Activated T-cell treated with anti-CD3 and anti-CD28 coated beads for 24 hours (primary cell): ENCODE measurements at regions not wholly inside any gene's neighbourhood (a gene's known extent, or its start where the extent isn't known, plus 50 kb on each side); places are given as distances from the start of the nearest gene placed in this dataset.
"Not testable (repeated sequence)": the region's sequence is repeated elsewhere in the genome, so short reads cannot be mapped to it uniquely, and the experiment has no call there.

ENCODE experiments used
- DNase-seq: peaks from one replicate; pipeline ENCODE4 v3.0.0-alpha.2; 2020; ENCODE audit warnings: low read depth

DNA sequence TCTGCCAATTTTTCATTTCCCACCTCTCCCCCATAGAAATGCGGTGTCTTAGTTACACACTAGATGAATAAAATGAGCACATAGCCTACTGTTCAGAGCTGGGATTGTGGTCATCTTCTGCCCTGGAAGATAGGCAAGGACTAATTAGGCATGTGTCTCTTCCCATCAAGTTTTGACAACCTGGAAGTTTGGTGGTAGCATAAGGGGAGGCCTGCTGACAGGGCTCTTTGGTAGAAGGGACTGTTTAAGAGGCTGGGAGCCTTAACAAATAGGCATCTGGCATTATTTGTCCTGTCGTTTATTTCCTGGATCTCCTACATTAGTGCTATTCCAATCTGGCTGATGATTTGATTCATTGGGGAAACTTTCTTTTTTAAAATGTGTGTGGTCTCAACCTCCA is 512.3 kb downstream of the ZNF385D start:
- no peak for DNase-seq

DNA sequence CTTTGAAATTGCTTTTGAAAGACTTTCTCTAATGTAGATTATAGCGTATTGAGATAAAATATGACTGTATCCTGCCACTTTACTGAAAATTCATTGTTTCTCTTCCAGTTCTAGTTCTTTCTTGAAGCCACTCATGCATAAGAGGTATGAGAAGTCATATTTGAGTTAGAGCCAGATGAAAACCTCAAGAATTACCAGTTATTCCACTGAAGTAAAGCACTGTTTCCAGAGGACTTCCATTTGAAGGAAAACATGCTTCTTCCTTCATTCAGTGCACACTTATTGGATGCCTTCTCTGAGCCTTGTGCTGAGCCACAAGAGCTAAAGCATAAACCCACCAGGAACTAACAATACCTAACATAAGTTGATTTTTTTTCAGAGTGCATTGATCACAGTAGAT is 513.4 kb downstream of the ZNF385D start:
- DNase-seq, result no peak

DNA sequence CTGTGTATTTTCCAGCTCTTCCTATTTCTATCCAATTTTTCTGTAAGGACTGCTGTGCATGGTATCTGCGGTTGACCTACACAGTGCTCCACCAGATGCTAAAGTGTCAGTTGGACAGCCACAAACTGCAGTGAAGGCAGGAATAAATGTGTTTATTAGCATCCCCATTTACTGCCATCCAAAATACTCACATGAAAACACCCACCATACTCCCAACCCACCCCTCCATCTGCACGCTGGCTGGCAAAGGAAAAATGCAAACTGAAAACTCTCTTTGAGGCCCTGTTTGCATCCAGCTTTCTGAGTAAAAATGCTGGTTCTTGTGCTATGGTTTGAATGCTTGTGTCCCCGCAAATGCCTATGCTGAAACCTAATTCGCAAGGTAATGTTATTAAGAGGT is 515.5 kb downstream of the ZNF385D start:
- DNase-seq, result no peak

- no peak for DNase-seq
Observed at GRCh38 chr3:21234933-21235332, 516.1 kb downstream of the ZNF385D start.

DNA sequence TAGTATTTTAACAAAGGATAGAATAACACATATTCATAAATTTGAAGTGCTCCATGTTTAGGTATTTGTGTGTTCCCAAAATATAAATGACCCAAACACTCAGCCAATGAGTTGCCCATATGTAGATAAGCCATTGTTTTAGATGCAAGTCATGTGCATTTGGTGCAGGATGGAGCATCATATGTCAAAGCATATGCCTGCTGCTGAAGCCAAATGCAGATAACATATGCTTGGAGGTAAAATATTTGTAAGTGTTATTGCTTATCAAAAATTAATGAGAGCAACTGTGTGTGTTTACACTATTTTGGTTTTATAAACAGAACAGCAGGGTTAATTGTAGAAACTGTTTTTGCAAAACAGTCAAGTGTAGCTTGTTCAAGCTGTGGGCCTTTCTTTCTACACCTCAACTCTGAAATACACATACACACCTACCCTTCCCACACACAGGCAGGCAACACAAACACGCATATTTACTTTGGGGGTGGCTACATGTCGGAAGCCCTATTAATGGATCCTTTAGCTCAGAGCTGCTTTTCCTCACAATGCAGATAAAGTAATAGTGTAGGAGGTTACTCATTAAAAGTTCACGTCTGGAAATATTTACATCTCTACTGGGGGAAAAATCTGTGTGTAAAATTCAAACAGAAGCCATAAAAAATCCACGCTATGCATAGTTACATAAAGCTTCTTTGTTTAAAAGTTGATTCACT is 521.4 kb downstream of the ZNF385D start:
- no peak for DNase-seq

DNA sequence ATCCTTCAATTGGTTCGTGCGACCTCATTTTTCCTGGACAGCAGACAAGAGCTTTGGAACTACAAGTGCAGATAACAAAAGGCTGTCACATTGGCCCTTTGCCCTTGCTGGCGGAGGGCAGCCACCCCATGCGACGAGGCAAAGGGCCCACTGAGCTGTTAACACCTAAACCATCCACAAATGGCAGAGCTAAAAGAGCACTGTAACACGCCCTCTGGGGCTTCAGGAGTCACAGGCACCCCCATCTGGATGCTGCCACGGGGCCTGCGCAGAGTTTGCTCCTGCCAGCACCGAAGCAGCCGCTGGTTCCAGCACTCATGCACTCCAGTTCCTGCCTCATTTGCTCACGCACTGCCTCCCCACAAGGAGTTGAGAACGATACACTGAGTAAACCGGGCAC is 524.9 kb downstream of the ZNF385D start:
- no peak for DNase-seq

DNA sequence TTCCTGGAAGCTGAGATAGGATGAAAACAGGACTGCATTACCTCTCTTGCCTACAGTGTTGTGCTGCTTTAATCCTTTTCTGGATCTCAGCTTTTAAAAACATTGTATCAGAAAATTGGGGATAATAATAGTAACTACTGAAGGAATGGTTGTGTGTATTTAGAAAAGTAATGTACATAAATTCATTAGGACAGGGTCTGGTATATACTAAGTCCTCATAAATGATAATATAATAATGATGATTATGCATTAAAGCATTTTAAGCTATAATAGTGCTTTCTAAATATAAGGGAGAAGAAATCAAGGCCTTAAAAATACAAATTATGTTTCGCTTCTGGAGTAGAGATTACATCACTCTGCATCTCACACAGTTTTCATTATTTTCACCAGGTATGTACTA is 530.1 kb downstream of the ZNF385D start:
- DNase-seq, result no peak

- no peak for DNase-seq
Observed at GRCh38 chr3:21216598-21216997, 534.4 kb downstream of the ZNF385D start.

DNA sequence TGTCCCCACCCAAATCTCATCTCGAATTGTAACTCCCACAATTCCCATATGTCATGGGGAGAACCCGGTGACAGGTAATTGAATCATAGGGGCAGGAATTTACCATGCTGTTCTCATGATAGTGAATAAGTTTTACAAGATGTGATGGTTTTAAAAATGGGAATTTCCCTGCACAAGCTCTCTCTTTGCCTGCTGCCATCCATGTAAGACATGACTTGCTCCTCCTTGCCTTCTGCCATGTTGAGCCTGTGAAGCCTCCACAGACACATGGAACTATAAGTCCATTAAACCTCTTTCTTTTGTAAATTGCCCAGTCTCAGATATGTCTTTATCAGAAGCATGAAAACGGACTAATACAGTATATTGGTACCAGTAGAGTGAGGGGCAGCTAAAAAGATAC is 546.9 kb downstream of the ZNF385D start:
- not testable (repeated sequence) for DNase-seq

GRCh38 chr3:21195203-21195602 is 555.8 kb downstream of the ZNF385D start:
- no peak for DNase-seq

GRCh38 chr3:21194036-21194435 is 557.0 kb downstream of the ZNF385D start:
- not testable (repeated sequence) for DNase-seq

GRCh38 chr3:21188459-21188858 is 562.6 kb downstream of the ZNF385D start:
- no peak for DNase-seq

DNA sequence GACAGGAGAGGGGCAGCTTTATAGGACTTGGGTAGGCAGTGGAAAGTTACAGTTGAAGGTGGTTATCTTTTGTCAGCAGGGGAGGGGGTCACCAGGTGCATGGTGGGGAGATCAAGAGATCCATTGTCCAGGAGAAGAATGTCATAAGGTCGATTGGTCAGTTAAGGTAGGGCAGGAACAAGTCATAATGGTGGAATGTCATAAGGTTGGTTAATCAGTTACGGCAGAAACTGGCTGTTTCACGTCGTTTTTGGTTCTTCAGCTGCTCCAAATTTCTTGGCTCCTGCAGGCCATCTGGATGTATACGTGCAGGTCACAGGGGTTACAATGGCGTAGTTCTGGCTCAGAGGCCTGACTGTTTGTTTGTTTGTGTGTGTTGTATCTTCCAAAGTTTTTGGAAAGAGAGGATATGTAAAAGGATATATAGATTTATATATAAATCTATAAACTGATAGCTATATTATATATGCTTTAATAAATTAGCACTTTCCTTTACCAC is 565.1 kb downstream of the ZNF385D start:
- no peak for DNase-seq

DNA sequence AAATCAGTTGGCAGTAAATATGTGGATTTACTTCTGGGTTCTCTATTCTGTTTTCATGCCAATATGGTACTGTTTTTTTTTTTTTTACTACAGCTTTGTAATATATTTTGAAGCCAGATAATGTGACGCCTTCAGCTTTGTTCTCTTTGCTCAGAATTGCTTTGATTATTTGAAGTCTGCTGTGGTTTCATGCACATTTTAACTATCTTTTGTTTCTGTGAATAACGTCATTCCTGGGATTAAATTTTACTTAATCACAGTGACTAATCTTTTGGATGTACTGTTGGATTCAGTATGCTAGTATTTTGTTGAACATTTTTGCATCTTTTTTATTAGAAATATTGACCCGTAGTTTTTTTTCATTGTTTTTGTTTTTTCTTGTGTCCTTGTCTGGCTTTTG is 576.5 kb downstream of the ZNF385D start:
- DNase-seq, result no peak

- no peak for DNase-seq
Observed at GRCh38 chr3:21170964-21171363, 580.0 kb downstream of the ZNF385D start.

DNA sequence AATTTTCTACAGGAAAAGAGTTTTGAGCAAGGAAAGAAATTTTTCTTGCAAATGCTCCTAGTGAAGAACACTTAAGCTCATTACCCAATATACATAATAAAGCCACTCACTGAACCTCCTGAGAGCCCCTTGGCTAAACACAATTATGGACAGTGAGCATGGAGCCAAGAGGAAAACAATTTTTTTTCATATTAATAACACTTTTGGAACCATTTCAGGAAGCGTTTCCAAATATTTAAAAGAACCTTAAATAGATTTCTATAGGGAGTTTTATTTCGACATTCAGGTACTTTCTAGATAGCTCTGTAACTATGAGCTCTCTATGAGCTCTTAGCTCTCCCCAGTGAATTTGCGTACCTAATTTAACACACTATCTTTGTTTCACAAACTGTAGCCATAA is 581.1 kb downstream of the ZNF385D start:
- DNase-seq, result no peak

DNA sequence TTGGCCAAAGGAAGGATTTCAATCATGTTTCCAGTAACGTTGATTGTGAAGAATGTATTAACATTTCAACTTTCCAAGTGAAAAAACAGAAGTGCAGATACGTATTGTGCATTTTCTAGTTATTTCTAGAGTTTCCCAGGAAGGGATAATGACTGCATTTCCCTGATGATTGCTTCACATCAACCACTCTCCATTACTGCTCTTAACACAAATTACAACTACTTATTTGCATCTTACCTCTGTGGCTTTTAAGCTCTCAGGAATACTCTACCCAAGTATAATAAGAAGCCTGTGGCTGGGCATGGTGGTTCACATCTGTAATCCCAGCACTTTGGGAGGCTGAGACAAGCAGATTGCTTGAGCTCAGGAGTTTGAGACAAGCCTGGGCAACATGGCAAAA is 582.5 kb downstream of the ZNF385D start:
- no peak for DNase-seq

DNA sequence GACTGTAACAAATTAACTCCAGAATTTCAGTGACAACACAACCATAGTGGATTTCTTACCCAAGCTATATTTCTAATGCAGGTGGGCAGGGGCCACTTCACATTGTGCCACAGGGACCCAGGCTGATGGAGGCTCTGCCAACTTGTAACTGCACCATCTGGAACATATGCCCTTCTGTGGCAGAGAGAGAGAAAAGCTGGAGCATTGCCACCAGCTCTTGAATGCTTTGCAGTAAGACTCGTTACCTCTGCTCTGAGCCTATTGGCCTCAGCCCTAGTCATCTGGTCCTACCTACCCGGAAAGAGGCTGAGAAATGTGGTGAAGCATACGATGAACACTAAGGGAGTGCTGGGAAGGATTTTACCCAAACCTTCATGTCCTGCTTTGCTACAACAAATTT is 587.1 kb downstream of the ZNF385D start:
- no peak for DNase-seq

- no peak for DNase-seq
Observed at GRCh38 chr3:21159543-21159906, 591.5 kb downstream of the ZNF385D start.

DNA sequence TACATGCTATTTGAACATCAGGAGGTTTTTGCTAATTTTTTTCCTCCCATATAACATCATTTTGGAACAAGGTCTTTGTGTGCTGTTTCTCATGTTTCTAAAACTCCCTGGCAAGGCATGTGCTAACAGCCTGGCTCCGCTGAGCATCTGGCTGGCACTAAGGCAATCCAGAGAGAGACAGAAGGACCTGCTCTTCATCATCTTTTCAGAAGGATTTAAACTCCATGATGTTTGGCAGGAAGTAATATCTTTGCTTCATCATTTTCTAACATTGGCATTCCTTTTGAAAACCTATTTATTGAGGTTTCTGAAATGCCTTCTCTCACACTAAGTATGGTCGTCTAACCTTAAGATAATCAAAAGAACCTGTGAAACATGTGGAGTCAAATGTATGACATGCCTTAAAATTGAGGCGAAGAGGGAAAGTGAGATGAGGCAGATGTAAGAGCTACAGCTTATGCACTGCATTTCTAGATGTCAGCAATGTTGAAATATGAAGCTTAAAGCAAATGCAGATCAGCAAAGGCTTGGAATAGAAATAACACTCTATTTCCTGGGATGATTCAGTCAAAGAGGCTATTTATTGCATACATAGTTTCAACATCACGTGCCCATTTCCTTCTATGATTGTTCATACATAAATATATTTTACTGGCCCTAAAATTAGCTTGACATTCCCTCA is 592.0 kb downstream of the ZNF385D start:
- no peak for DNase-seq

DNA sequence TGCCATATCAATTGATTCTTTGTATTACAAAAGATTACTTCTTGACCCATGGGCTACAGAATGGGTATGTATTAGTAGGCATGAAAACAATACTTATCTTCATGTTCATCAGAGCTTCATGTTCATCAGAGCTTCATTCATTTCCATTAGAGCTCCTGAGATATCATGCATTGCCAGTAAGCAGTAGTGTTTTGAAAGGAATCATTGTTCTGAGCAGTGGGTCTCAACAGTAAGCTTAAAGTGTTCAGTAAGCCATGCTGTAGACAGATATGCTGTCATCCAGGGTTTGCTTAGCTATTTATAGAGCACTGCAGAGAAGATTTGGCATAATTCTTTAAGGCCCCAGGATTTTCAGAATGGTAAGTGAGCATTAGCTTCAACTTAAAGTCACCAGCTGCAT is 596.1 kb downstream of the ZNF385D start:
- DNase-seq, result no peak

GRCh38 chr3:21152555-21152954 is 598.5 kb downstream of the ZNF385D start:
- DNase-seq, result no peak

GRCh38 chr3:21142949-21143348 is 608.1 kb downstream of the ZNF385D start:
- DNase-seq, result no peak

GRCh38 chr3:21142031-21142430 is 609.0 kb downstream of the ZNF385D start:
- no peak for DNase-seq
